Sigmoid colon (tissue), 4 donors: ENCODE measurements at regions not wholly inside any gene's neighbourhood (a gene's known extent, or its start where the extent isn't known, plus 50 kb on each side); places are given as distances from the start of the nearest gene placed in this dataset.

ENCODE experiments used
- POLR2A ChIP-seq, 2 donors: fragments of 450-650 bp; IDR thresholded peaks; one replicate each; pipeline ENCODE4 v1.6.1; 2016; ENCODE audit warnings: antibody characterized with exemption in 2 of 2, mild to moderate bottlenecking in 2 of 2, moderate library complexity in 2 of 2
- POLR2AphosphoS5 ChIP-seq, 4 donors: sonication (generic); formaldehyde crosslinking; IDR thresholded peaks; one replicate each; pipeline ENCODE4 v1.6.1; 2017; ENCODE audit warnings: antibody characterized with exemption in 4 of 4
- TF ChIP-seq, protein P1 (sequence below), 4 experiments: fragments of 450-650 bp in 3 of 4; fragments of 200-600 bp in 1 of 4; IDR thresholded peaks; one replicate each; pipeline ENCODE4 v1.5.1; 2016 to 2019; ENCODE audit warnings: antibody characterized with exemption in 4 of 4, mild to moderate bottlenecking in 3 of 4, moderate library complexity in 2 of 4

DNA sequence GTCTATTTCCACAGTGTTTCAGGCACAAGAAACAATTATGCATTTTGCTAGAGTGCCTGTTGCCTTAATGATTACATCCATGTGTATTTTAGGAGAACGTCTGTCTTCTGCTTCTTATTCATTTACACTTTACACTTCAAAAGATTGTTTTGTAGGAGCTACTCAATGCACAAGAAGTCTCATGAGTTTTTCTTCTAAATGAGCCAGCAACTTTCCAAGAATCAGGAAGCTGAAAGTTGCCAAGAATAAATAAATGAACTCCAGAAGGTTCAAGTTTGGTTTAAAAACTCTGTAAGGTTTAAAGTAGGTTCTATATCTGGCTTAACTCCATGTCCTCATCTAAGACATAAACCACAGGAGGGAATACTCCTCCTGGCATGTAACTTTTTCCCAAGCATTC lies 103.8 kb upstream of the ADPGK start:
- no peak for TF ChIP-seq POLR2A (IDR thresholded peaks at IDR 0.05)
- TF ChIP-seq, protein P1, sequence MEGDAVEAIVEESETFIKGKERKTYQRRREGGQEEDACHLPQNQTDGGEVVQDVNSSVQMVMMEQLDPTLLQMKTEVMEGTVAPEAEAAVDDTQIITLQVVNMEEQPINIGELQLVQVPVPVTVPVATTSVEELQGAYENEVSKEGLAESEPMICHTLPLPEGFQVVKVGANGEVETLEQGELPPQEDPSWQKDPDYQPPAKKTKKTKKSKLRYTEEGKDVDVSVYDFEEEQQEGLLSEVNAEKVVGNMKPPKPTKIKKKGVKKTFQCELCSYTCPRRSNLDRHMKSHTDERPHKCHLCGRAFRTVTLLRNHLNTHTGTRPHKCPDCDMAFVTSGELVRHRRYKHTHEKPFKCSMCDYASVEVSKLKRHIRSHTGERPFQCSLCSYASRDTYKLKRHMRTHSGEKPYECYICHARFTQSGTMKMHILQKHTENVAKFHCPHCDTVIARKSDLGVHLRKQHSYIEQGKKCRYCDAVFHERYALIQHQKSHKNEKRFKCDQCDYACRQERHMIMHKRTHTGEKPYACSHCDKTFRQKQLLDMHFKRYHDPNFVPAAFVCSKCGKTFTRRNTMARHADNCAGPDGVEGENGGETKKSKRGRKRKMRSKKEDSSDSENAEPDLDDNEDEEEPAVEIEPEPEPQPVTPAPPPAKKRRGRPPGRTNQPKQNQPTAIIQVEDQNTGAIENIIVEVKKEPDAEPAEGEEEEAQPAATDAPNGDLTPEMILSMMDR (IDR thresholded peaks at IDR 0.05) = no peak
- TF ChIP-seq POLR2AphosphoS5 (IDR thresholded peaks at IDR 0.05) = no peak
